GM12891 (cell line): ENCODE measurements at regions not wholly inside any gene's neighbourhood (a gene's known extent, or its start where the extent isn't known, plus 50 kb on each side); places are given as distances from the start of the nearest gene placed in this dataset.

ENCODE experiments used
- PAX5 ChIP-seq: IDR thresholded peaks from 2 replicates; pipeline ENCODE4 v1.6.1; 2011; ENCODE audit warnings: low read length, moderate library complexity, mild to moderate bottlenecking; ENCODE audit not compliant: insufficient read depth, severe bottlenecking
- POLR2A ChIP-seq: IDR thresholded peaks from 2 replicates; pipeline ENCODE4 v1.6.1; 2011; ENCODE audit warnings: low read depth, low read length, control low read depth
- POLR2AphosphoS5 ChIP-seq: IDR thresholded peaks from 2 replicates; pipeline ENCODE4 v1.6.1; 2011; ENCODE audit warnings: low read depth, low read length, control low read depth
- POU2F2 ChIP-seq: IDR thresholded peaks from 2 replicates; pipeline ENCODE4 v1.6.1; 2011; ENCODE audit warnings: low read depth, mild to moderate bottlenecking, control low read depth, low read length, moderate library complexity
- SPI1 ChIP-seq: IDR thresholded peaks from 2 replicates; pipeline ENCODE4 v1.6.1; 2011; ENCODE audit warnings: low read depth, low read length, control low read depth
- TAF1 ChIP-seq: IDR thresholded peaks from 2 replicates; pipeline ENCODE4 v1.6.1; 2011; ENCODE audit warnings: low read depth, low read length, control low read depth

- no peak for TF ChIP-seq POLR2A
- no peak for TF ChIP-seq SPI1
- no peak for TF ChIP-seq POLR2AphosphoS5
- no peak for TF ChIP-seq POU2F2
- TF ChIP-seq TAF1 = no peak
- TF ChIP-seq PAX5 = no peak
These were observed 954.1 kb downstream of the AACS start for GRCh38 chr12:126019385-126019784.
